GM19372 (cell line): ENCODE measurements at regions not wholly inside any gene's neighbourhood (a gene's known extent, or its start where the extent isn't known, plus 50 kb on each side); places are given as distances from the start of the nearest gene placed in this dataset.

ENCODE experiments used
- ATAC-seq: cut with Tn5 transposase; IDR thresholded peaks from one replicate; pipeline ENCODE4 v1.9.1; 2021; ENCODE audit warnings: mild to moderate bottlenecking, low read depth, moderate library complexity; ENCODE audit not compliant: unreplicated experiment

DNA sequence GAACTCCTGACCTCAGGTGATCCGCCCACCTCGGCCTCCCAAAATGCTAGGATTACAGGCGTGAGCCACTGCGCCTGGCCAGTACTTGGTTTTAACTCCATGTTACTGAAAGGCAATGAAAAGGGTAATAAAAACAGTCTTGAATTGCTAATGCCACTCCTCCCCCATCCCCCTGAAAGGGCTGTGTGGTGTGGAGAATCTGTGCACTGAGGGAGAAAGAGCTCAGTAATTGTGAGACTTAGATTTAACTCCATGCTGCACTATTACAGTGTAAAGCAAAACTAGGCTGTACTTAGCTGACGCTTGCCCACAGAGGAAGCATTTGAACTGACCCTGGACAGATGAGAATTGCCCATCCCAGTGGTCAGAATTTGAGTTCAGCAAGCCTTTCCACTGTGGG is 1662.4 kb upstream of the ACO1 start:
- no peak for ATAC-seq

DNA sequence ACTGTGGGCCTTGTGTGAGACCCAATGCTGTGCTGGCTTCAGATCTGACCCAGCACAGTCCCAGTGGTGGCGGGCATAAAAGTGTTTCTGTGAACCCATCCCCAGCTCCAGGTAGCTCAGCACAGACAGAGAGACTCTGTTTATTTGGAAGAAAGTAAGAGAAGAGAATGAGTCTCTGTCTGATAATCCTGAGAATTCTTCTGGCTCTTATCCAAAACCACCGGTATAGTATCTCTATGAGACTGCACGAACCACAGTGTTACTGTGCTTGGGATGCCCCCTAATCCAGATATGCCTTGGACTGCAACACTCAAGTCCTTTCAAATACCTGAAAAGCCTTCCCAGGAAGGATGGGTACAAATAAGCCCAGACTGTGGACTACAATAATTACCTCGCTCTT is 1660.8 kb upstream of the ACO1 start:
- ATAC-seq, result no peak

DNA sequence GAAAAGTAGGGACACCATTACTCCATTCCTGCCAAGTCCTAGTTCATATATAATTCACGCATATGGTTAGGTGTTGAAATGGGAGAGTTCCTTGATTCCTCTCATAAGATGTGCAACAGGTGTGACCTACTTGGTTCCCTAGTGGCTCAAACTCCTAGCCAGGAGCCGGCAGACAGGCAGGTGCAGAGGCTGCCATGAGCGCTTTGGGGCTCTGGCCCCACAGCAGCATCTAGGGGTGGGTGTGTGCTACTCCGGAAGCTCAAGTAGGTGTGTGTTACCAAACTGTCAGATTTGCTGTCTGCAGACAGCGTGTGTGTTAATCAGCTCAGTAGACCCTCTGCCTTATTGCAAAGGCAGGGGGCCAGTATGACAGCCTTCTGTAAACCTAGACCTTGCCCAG is 1652.4 kb upstream of the ACO1 start:
- ATAC-seq, result no peak

DNA sequence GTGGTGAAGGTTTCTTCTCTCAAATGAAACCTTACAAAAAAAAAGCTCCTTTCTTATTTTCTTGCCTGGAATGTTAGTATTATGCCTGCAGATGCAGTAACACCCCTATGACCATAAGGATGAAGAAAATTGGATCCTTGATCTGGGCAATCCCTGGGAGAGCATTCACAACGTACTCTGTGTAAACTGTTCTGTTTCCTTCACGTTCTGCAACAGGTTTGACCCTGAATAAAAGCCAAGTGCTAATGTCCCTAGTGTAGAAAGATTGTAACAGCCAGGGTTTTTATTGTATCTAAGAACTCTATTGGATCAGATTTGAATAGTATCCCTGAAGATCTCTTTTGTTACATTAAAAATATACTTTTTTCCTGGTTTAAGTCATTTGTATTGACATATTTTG is 1639.6 kb upstream of the ACO1 start:
- no peak for ATAC-seq

DNA sequence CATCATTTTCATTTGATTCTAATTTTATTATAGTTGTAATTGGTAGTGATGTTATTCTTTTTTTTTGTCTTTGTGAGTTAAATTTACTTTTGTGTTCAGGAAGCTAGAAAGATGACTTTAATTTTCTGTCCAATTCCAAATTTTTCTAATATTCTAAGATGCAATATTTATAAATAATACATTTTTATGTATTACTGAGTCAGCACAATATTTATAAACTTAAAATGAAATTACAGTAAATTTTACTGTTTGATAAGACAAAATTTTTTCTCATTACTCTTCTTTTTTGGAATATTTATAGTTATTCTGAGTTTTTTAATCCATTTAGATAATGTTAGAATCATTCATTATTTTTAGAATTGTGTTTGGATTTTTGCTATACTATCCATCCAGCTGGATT is 1637.9 kb upstream of the ACO1 start:
- ATAC-seq, result no peak

DNA sequence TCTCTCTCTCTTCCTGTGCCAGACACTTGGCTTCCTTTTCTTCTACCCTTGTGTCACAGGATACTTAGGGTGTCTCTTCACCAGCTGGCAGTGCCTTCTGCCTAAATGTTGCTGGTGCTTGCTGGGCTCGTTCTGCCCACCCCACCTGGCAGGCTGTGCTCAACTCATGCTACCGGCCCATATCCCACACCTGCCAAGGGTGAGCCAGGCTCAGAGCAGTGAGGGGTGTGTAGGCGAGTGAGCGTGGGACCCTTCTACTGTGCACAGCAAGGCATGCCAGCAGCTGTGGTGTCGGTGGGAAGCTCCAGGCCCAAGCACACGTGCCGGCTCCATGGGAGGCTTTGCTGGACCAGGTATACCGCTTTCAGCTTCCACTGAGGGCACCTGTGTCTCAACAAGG is 1626.7 kb upstream of the ACO1 start:
- ATAC-seq, result no peak

DNA sequence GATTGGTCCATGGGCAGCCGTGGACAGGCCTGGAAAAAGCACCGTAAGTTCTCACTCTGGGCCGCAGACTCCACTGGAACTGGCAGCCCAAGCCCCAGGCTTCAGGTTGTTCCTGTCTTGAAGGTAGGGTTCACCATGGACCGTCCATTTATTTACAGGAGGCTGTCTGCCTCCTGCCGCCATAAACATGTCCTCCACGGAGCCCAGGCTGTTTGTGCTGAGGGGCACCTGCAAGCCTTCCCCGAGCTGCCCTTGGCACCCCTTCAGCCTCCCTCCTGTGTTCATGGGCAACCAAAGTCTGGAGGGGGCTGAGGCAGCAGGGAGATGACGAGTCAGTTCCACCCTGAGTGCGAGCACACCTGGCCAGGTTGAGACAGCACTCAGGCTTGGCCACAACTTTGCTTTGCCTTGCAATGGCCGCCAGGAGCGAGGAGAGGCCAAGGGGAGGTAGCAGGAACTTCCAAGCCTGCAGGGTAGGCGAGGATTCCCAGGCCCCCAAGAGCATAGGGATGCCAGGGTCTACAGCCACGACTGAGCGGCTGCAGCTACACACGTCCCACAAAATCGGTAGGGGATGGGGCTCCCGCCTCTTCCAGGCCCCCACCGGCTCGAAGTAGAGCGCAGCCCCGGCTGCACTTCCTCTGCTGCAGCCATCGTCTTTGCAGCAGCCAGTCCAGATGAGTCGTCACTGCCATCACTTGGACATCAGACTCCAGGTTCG is 1625.6 kb upstream of the ACO1 start:
- no peak for ATAC-seq

DNA sequence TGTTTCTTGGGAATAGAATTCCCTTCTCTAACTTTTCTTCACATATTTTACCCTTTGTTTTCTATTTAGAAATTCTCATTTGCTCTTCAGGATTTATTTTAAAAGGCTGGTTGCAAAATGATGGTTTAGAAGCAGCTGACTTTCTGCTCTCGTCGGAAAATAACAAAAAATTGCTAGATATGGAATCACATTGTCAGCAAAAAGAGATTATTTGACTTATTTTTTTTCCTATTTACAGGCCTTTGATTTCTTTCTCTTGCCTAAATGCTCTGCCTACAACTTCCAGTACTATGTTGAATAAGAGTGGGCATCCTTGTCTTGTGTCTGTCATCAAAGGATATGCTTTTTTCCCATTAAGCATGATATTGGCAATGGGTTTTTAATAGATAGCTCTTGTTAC is 1619.1 kb upstream of the ACO1 start:
- no peak for ATAC-seq

DNA sequence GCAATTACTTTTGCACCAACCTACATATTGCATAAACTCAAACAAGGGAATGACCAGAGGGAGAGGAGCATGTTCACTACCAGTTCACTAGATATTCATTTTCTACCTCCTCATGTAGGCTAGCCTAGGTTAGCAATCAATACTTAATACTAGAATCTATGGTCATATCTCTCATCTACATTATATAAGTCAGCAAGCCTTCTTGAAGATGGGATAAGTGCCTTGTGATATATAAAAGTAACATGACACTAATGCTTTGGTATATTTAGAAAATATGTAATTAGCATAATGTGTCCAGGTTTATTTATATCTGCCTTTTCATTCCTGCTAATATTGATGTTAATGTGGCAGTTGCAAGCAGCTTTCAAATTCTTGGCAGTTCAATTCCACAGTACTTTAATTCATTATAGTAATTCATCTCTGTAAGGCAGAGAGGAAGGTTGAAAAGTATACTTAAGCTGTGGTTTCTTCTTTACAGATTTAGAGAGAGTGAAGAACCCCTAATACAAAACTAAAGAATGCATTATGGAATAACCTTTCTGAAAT is 1613.2 kb upstream of the ACO1 start:
- no peak for ATAC-seq

DNA sequence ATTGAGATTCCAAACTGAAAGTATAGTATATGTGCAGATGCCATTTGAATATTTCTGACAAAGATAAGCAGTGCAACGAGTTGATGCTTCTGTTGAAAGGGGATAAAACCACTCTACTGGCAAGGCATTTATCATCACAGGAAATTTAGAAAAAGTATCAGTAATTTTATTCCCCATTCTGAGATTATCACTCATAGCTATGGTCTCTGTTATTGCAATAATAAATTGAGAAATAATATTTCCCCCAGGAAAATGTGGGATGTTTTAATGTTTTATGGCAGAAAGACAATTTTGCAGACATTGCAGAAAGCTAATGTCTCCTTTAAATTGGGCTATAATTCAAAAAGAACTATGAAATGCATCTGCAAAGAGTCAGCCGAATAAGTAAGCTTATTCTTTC is 1612.7 kb upstream of the ACO1 start:
- ATAC-seq, result no peak

DNA sequence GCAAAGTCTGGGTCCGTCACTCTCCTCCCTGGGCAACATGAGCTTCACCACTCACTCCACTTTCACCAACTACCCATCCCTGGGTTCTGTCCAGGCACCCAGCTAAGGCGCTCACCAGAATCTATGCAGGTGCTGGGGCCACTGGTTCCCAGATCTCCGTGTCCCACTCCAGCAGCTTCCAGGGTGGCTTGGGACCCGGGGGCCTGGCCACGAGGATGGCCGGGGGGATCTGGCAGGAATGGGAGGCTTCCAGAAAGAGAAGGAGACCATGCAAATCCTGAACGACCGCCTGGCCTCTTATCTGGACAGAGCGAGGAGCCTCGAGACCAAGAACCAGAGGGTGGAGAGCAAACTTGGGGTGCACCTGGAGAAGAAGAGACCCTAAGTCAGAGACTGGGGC is 1611.0 kb upstream of the ACO1 start:
- no peak for ATAC-seq

DNA sequence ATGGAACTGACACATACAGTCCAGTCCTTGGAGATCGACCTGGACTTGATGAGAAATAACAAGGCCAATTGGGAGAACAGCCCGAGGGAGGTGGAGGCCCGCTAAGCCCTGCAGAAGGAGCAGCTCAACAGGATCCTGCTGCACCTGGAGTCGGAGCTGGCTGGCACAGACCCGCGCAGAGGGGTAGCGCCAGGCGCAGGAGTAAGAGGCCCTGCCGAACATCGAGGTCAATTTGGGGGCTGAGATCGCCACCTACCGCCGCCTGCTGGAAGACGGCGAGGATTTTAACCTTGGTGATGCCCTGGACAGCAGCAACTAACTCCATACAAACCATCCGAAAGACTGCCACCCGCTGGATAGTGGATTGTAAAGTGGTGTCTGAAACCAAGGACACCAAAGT is 1610.1 kb upstream of the ACO1 start:
- no peak for ATAC-seq

DNA sequence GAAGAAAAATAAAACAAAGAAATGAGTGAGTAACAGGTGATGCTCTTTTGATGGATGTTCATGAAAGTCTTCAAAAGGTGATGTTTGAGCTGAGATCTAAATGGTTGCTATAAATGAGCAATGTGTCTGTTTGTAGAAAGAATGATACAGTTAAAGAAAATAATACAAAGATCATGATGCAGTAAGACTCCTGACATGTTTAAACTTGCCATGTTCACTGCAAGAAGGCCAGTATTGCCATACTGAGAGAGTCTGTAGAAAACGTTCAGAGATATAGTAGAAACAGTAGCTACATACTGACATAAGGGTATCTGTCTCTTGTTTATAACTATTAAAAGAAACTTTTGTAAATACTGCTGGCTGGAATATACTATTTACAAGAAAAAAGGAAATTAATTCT is 1609.2 kb upstream of the ACO1 start:
- ATAC-seq, result no peak

DNA sequence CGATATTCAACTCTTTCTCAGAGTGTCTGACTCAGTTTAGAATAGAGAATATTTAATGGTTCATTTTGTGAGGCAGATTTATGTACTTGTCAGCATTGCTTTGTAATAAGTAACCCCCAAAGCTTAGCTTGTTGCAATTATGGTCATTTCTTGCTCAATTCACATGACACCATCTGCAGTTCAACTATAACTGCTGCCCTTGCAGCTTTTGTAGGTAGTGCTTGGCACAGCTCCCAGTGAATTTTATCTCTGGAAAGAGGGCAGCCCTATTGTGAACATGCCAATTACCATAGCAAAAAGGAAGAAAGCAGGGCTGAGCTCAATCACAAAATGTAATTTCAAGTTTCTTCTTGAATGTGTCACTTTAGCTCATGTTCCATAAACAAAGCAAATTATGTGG is 1587.7 kb upstream of the ACO1 start:
- no peak for ATAC-seq

DNA sequence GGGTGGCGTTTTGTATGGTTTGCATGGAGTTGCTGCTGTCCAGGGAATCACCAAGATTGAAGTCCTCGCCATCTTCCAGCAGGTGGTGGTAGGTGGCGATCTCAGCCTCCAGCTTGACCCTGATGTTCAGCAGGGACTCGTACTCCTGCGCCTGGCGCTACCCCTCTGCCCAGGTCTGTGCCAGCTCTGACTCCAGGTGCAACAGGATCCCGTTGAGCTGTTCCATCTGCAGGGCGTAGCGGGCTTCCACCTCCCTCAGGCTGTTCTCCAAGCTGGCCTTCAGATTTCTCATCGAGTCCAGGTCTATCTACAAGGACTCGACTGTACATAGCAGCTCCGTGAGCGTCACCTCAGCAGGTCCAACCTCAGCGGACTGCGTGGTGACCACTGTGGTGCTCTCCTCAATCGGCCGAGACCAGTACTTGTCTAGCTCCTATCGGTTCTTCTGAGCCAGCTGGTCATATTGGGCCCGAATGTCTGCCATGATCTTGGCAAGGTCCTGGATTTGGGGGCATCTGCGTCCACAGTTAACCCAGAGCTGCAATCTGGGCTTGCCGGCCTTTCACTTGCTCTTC is 1584.8 kb upstream of the ACO1 start:
- ATAC-seq, result no peak

DNA sequence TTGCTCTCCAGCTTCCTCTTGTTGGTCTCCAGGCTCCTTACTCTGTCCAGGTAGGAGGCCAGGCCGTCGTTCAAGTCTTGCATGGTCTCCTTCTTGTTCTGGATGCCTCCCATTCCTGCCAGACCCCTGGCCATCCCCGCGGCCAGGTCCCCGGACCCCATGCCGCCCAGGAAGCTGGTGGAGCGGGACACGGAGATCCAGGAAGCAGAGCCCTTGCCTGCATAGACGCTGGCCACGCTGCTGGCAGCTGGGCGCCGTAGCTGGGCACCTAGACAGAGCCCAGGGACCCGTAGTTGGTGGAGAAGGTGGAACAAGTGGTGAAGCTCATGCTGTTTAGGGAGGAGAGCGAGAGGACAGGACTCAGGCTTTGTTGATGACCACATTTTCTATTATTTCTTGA is 1584.0 kb upstream of the ACO1 start:
- ATAC-seq, result no peak

DNA sequence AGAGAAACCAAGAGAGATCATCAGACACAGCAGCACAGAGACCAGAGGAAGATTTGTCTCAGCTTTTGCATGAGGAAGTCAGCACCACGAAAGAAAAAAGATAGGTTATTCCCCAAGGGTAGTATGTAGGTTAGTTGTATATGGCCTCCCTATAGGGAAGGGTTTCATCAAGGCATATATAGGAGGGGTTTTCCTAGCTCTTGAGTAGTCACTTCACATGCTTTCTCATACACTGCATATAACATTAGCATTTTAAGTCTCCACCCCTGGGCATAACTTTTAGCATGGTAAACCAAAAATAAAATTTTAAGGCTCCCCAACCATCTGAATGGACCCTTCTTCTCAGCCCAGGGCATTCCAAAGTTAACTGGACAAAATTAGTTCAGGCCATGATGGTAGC is 1571.6 kb upstream of the ACO1 start:
- no peak for ATAC-seq

DNA sequence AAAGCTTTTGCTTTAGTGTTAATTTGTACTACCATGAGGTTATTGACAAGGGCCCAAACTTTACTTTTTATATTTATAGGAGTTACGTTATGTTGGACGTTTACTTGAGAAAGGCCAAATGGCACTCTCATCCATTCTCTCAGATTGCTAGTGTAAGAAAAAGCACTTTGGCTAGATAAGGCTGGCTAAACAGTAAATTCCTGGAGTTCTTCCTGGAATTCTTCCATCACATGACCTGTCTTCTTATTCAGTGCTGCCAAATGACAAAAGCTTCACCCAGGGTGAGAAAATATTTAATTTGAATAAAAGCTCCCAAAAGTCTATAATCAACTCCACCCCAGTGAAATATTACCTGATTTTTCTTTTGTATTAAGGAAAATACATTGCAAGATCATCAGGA is 1568.9 kb upstream of the ACO1 start:
- ATAC-seq, result no peak

DNA sequence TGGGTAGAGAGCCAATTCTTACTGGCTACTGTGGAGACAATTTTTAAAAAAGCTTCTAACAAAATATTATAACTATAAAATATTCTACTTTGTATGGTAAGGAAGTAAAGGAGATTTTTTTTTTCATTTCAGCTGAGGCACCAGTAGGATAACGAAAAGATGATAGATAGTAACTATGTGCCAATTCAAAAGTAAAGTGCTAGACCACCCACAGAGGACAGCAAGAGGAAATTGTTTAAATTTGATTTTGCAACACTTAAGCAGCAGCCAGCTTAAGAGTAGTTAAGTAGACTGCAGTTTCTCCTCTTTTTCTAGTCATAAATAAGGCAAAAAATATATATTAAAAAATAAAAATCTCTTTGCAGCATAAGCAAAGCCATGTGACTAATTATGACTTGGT is 1539.3 kb upstream of the ACO1 start:
- no peak for ATAC-seq

DNA sequence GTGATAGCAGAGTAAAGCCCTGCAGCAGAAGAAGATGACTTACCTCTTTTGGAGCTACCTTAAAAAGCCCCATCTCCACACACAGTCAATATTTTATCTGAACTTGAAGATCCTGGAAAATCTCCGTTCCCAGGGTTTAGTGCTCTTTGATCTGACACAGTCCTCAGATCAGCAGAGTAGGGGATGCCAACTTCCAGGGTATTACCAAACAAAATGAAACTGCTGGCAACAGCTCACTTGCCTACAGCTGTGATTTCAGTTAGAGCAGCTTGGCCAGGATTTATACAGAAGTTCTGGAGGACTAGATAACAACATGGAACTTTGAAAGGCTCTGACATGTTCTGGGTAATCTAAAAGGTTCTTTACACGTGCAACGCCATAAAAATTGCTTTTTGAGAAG is 1537.8 kb upstream of the ACO1 start:
- ATAC-seq, result no peak

DNA sequence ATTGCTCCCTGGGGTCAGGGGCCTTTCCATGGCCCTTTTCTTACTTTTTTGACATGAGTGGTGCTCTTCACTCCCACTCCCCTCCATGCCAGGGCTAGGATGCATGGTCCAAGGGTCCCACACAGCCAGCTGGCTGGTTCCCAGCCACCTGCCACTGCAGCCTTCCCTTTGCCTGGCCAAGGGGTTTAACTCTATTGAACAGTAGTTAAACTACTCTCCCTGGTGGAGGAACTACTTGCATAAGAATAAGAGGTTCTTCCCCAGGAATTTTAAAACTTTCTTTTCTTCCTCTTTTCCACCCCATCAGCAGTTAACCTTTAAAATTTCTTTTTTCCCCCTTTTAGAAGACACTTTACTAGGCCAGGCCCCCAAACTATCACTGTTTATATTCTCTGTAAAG is 1532.8 kb upstream of the ACO1 start:
- ATAC-seq, result no peak

DNA sequence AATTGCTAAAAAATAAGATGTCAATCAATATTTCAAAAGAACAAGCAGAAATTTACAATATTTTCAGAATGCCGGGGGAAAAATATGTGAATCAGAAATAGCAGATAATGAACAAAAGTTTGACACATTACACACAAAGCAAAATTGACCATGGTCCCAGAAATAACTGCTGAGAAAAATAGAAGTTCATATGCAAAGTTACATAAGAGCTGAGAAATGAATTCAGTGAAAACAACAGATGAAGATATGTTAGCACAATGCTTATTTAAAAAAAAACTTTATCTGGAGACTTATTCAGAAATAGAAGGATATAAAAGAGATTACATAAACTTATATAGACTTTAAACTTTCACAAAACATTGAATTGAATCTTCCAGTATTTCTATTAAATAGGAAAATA is 1483.7 kb upstream of the ACO1 start:
- ATAC-seq, result no peak

DNA sequence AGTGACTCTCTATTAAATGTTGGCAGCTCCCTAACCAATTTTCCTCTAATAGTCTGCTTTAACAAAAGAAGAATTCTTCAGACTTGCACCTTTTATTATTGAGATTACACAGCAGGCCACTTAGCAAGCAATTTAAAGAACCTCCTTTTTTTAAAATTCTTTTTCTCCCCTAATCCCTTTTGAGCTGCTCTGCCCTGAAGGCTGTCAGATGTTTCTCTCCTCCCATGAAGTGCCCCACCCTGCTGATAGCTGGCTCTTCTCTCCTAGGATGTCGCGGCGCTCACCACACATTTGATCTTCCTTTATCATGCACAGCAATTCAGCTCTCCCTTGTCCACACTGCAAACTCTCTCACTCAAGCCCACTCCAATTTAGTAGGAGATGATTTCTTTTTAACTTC is 1471.1 kb upstream of the ACO1 start:
- ATAC-seq, result no peak
